Hepatocyte (in vitro differentiated cells): ENCODE measurements at regions not wholly inside any gene's neighbourhood (a gene's known extent, or its start where the extent isn't known, plus 50 kb on each side); places are given as distances from the start of the nearest gene placed in this dataset.

Experiments
- CTCF ChIP-seq: fragments of 200-600 bp; sonication (generic); IDR thresholded peaks from 2 replicates; pipeline ENCODE4 v1.5.1; 2016; ENCODE audit warnings: antibody characterized with exemption, mild to moderate bottlenecking; ENCODE audit not compliant: poor library complexity
- EZH2 ChIP-seq: fragments of 200-600 bp; sonication (generic); IDR thresholded peaks from 2 replicates; pipeline ENCODE4 v1.6.1; 2016; ENCODE audit warnings: antibody characterized with exemption, mild to moderate bottlenecking, borderline replicate concordance
- EZH2phosphoT487 ChIP-seq: fragments of 200-600 bp; sonication (generic); IDR thresholded peaks from one replicate; pipeline ENCODE4 v1.6.1; 2018; ENCODE audit warnings: antibody characterized with exemption, mild to moderate bottlenecking, low read depth, moderate library complexity; ENCODE audit not compliant: unreplicated experiment, severe bottlenecking

- TF ChIP-seq CTCF (no peak), EZH2phosphoT487 (no peak), EZH2 (no peak)
These were observed 81.7 kb downstream of the IFNG-AS1 start for GRCh38 chr12:68070957-68071356.
